ENCODE measurements at regions not wholly inside any gene's neighbourhood (a gene's known extent, or its start where the extent isn't known, plus 50 kb on each side); places are given as distances from the start of the nearest gene placed in this dataset.

- H3K27ac ChIP-seq (ENCODE audit: low read length in 2 of 2) = no peak overlapping the region
- CTCF ChIA-PET = no interaction called here
- Mint-ChIP-seq H3K4me1 (no peaks in the 10 kb centered on the region), H3K9me3 (ENCODE audit: insufficient read depth) (no peaks in the 10 kb centered on the region), H3K4me3 (no peak overlapping the region), H3K27ac (no peak overlapping the region), H3K27me3 (no peaks in the 10 kb centered on the region)
- H3K27me3 ChIP-seq (replicated peaks in 1 of 4; ENCODE audit: control extremely low read depth in 1 of 4, control insufficient read depth in 3 of 4, insufficient read depth in 4 of 4, low read length in 3 of 4) = no peaks in the 10 kb centered on the region
- WGBS (ENCODE audit: insufficient coverage) = 92% methylated on average over 2 of the region's 6 CpGs
- H3K36me3 ChIP-seq (replicated peaks in 1 of 2; ENCODE audit: control extremely low read depth in 1 of 2, control insufficient read depth in 1 of 2, extremely low read depth in 1 of 2, insufficient read depth in 2 of 2, low read length in 1 of 2) = no peaks in the 10 kb centered on the region
- ATAC-seq (ENCODE audit: low read depth) = no peak
- no peaks in the 10 kb centered on the region for H3K4me1 ChIP-seq (ENCODE audit: control insufficient read depth in 2 of 2, insufficient read depth in 2 of 2, low read length in 2 of 2)
- H3K9ac ChIP-seq (ENCODE audit: low read length) = no peak overlapping the region
- POLR2A ChIA-PET = no interaction called here
- no peak overlapping the region for H3K4me2 ChIP-seq (replicated peaks; ENCODE audit: low read depth, low read length, poor library complexity, severe bottlenecking)
- no peak for DNase-seq
- intact Hi-C loops (cut with micrococcal nuclease) = no loop called here
- no peak overlapping the region for H2AFZ ChIP-seq (ENCODE audit: insufficient read depth, low read depth, low read length, poor library complexity, severe bottlenecking)
- no peaks in the 10 kb centered on the region for H4K20me1 ChIP-seq (ENCODE audit: control insufficient read depth, insufficient read depth, low read length, poor library complexity, severe bottlenecking)
- no peak overlapping the region for H3K4me3 ChIP-seq (ENCODE audit: control extremely low read depth in 1 of 5, extremely low read depth in 1 of 5, insufficient read depth in 1 of 5, low read depth in 2 of 5, low read length in 4 of 5)
- H3K9me3 ChIP-seq (ENCODE audit: control extremely low read depth in 1 of 3, control insufficient read depth in 2 of 3, insufficient read depth in 1 of 3, low read length in 2 of 3) = no peaks in the 10 kb centered on the region
- no peaks in the 10 kb centered on the region for H3K79me2 ChIP-seq (ENCODE audit: control insufficient read depth, insufficient read depth, low read length)
- TF ChIP-seq EZH2 (IDR thresholded peaks at IDR 0.05; ENCODE audit: borderline replicate concordance, insufficient read depth, low read depth, low read length, poor library complexity, severe bottlenecking) = no peak
- TF ChIP-seq, protein P1, sequence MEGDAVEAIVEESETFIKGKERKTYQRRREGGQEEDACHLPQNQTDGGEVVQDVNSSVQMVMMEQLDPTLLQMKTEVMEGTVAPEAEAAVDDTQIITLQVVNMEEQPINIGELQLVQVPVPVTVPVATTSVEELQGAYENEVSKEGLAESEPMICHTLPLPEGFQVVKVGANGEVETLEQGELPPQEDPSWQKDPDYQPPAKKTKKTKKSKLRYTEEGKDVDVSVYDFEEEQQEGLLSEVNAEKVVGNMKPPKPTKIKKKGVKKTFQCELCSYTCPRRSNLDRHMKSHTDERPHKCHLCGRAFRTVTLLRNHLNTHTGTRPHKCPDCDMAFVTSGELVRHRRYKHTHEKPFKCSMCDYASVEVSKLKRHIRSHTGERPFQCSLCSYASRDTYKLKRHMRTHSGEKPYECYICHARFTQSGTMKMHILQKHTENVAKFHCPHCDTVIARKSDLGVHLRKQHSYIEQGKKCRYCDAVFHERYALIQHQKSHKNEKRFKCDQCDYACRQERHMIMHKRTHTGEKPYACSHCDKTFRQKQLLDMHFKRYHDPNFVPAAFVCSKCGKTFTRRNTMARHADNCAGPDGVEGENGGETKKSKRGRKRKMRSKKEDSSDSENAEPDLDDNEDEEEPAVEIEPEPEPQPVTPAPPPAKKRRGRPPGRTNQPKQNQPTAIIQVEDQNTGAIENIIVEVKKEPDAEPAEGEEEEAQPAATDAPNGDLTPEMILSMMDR (IDR thresholded peaks at IDR 0.05) = no peak
Measured at GRCh38 chr7:46747869-46748576, 827.0 kb upstream of the IGFBP3 start.

GRCh38 chr7:46746695-46747687 is 825.9 kb upstream of the IGFBP3 start:
- Histone ChIP-seq H3K4me3 (ENCODE audit: control extremely low read depth in 1 of 5, extremely low read depth in 1 of 5, insufficient read depth in 1 of 5, low read depth in 2 of 5, low read length in 4 of 5) (no peak overlapping the region), H3K27ac (ENCODE audit: low read length in 2 of 2) (no peak overlapping the region), H3K4me2 (replicated peaks; ENCODE audit: low read depth, low read length, poor library complexity, severe bottlenecking) (no peak overlapping the region), H2AFZ (ENCODE audit: insufficient read depth, low read depth, low read length, poor library complexity, severe bottlenecking) (no peak overlapping the region), H3K27me3 (replicated peaks in 1 of 4; ENCODE audit: control extremely low read depth in 1 of 4, control insufficient read depth in 3 of 4, insufficient read depth in 4 of 4, low read length in 3 of 4) (no peaks in the 10 kb centered on the region), H3K9me3 (ENCODE audit: control extremely low read depth in 1 of 3, control insufficient read depth in 2 of 3, insufficient read depth in 1 of 3, low read length in 2 of 3) (no peaks in the 10 kb centered on the region), H4K20me1 (ENCODE audit: control insufficient read depth, insufficient read depth, low read length, poor library complexity, severe bottlenecking) (no peaks in the 10 kb centered on the region), H3K36me3 (replicated peaks in 1 of 2; ENCODE audit: control extremely low read depth in 1 of 2, control insufficient read depth in 1 of 2, extremely low read depth in 1 of 2, insufficient read depth in 2 of 2, low read length in 1 of 2) (no peaks in the 10 kb centered on the region), H3K4me1 (ENCODE audit: control insufficient read depth in 2 of 2, insufficient read depth in 2 of 2, low read length in 2 of 2) (no peaks in the 10 kb centered on the region), H3K9ac (ENCODE audit: low read length) (no peak overlapping the region), H3K79me2 (ENCODE audit: control insufficient read depth, insufficient read depth, low read length) (no peaks in the 10 kb centered on the region)
- Mint-ChIP-seq H3K4me3 (no peak overlapping the region), H3K4me1 (no peaks in the 10 kb centered on the region), H3K9me3 (ENCODE audit: insufficient read depth) (no peaks in the 10 kb centered on the region), H3K27ac (no peak overlapping the region), H3K27me3 (no peaks in the 10 kb centered on the region)
- intact Hi-C loops (cut with micrococcal nuclease) = no loop called here
- TF ChIP-seq, protein P1 (IDR thresholded peaks at IDR 0.05) = no peak
- no peak for TF ChIP-seq EZH2 (IDR thresholded peaks at IDR 0.05; ENCODE audit: borderline replicate concordance, insufficient read depth, low read depth, low read length, poor library complexity, severe bottlenecking)
- POLR2A ChIA-PET = no interaction called here
- ATAC-seq (ENCODE audit: low read depth) (no peak), DNase-seq (no peak)
- 94% methylated on average over 6 of the region's 13 CpGs for WGBS (ENCODE audit: insufficient coverage)
- CTCF ChIA-PET = no interaction called here
